Keratinocyte (primary cell): ENCODE measurements at regions not wholly inside any gene's neighbourhood (a gene's known extent, or its start where the extent isn't known, plus 50 kb on each side); places are given as distances from the start of the nearest gene placed in this dataset.
"Not testable (repeated sequence)": the region's sequence is repeated elsewhere in the genome, so short reads cannot be mapped to it uniquely, and the experiment has no call there.

Experiments used
- DNase-seq: peaks from one replicate; pipeline ENCODE4 v3.0.0-alpha.2; 2011; ENCODE audit warnings: low read depth, missing footprints, low spot score
- FAIRE-seq: peaks from 2 replicates; lab custom pipeline; 2011; peaks lifted over from hg19 to GRCh38; lab: Jason Lieb, UNC
- H2AFZ ChIP-seq: 2 replicates; pipeline ENCODE4 v1.6.0; 2012; ENCODE audit warnings: low read length, control low read depth, inconsistent platforms; ENCODE audit not compliant: control insufficient read depth
- H3K27ac ChIP-seq: 2 replicates; pipeline ENCODE4 v1.5.1; 2011; ENCODE audit warnings: low read length; ENCODE audit not compliant: control insufficient read depth, insufficient read depth
- H3K27me3 ChIP-seq: 3 replicates; pipeline ENCODE4 v1.6.0; 2011; ENCODE audit warnings: low read length; ENCODE audit not compliant: control insufficient read depth, insufficient read depth; ENCODE audit errors: extremely low read depth
- H3K36me3 ChIP-seq, 2 experiments: 2 replicates in 1 of 2; 3 replicates in 1 of 2; pipeline ENCODE4 v1.5.1; 2011; ENCODE audit warnings: low read length in 2 of 2, mild to moderate bottlenecking in 1 of 2; ENCODE audit not compliant: control insufficient read depth in 2 of 2, insufficient read depth in 2 of 2; ENCODE audit errors: extremely low read depth in 1 of 2
- H3K4me1 ChIP-seq: 3 replicates; pipeline ENCODE4 v1.5.1; 2011; ENCODE audit warnings: low read length; ENCODE audit not compliant: control insufficient read depth, insufficient read depth; ENCODE audit errors: extremely low read depth
- H3K4me2 ChIP-seq: 3 replicates; pipeline ENCODE4 v1.6.0; 2011; ENCODE audit warnings: low read depth, low read length; ENCODE audit not compliant: control insufficient read depth, insufficient read depth; ENCODE audit errors: extremely low read depth
- H3K4me3 ChIP-seq, 3 experiments: fragments of 200-600 bp in 1 of 3; sonication (generic) in 1 of 3; 2 replicates in 2 of 3; 3 replicates in 1 of 3; pipeline ENCODE4 v1.5.1; 2011 to 2016; ENCODE audit warnings: low read length in 3 of 3, mild to moderate bottlenecking in 3 of 3, control low read depth in 2 of 3, inconsistent platforms in 1 of 3, low read depth in 1 of 3, mixed read lengths in 1 of 3, mixed run types in 1 of 3, moderate library complexity in 1 of 3; ENCODE audit not compliant: control insufficient read depth in 2 of 3, insufficient read depth in 2 of 3; ENCODE audit errors: extremely low read depth in 1 of 3
- H3K79me2 ChIP-seq: 2 replicates; pipeline ENCODE4 v1.6.0; 2012; ENCODE audit warnings: low read length; ENCODE audit not compliant: control insufficient read depth, insufficient read depth
- H3K9ac ChIP-seq: 3 replicates; pipeline ENCODE4 v1.6.0; 2011; ENCODE audit warnings: low read length; ENCODE audit not compliant: control insufficient read depth, insufficient read depth; ENCODE audit errors: extremely low read depth
- H3K9me1 ChIP-seq: 3 replicates; pipeline ENCODE4 v1.6.0; 2011; ENCODE audit warnings: low read length; ENCODE audit not compliant: control insufficient read depth, insufficient read depth; ENCODE audit errors: extremely low read depth
- H3K9me3 ChIP-seq: 2 replicates; pipeline ENCODE4 v1.5.1; 2012; ENCODE audit warnings: low read depth, low read length; ENCODE audit not compliant: control insufficient read depth
- H4K20me1 ChIP-seq: 3 replicates; pipeline ENCODE4 v1.6.0; 2011; ENCODE audit warnings: low read length; ENCODE audit not compliant: control insufficient read depth, insufficient read depth; ENCODE audit errors: extremely low read depth
- EZH2 ChIP-seq: IDR thresholded peaks from one replicate; pipeline ENCODE4 v1.6.1; 2012; ENCODE audit warnings: inconsistent platforms, mild to moderate bottlenecking, low read length, moderate library complexity
- dilution Hi-C: fragments of 300-500 bp; cut with MboI; formaldehyde crosslinking; loops from one replicate; pipeline ENCODE4 v1.7.0; 2020; ENCODE audit warnings: low sequenced_read_pairs; ENCODE audit not compliant: extremely low pct_ligation_motif_present
- TF ChIP-seq, protein P1 (sequence below), 3 experiments: IDR thresholded peaks in 1 of 3; conservative IDR thresholded peaks in 1 of 3; optimal IDR thresholded peaks in 1 of 3; 2 replicates in 2 of 3; 3 replicates in 1 of 3; pipeline versions ENCODE3 to v1.5.1; 2011; ENCODE audit warnings: low read length in 3 of 3, mild to moderate bottlenecking in 3 of 3, moderate library complexity in 2 of 3, control low read depth in 1 of 3, inconsistent platforms in 1 of 3; ENCODE audit not compliant: insufficient read depth in 2 of 3; ENCODE audit errors: extremely low read depth in 1 of 3

DNA sequence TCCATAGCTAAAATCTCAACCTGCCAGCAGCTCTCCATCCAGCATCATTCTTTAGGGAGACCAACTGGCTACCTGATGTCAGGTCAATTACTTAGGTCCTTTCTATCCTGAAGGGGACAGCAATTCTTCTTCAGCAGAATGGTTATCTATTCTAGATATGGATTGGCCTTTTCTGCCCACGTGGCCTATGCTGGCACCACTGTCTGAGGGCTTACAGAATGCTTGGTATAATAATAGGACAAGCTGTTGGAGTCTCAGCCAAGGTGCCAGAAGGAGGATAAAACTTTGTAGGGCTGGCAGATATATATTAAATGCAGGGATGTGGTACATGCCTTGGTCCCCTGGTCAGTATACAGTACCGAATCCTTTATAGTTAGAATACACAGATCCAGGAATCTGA lies 89.8 kb upstream of the C1GALT1C1 start:
- no peaks in the 10 kb centered on the region for H3K36me3 ChIP-seq

DNA sequence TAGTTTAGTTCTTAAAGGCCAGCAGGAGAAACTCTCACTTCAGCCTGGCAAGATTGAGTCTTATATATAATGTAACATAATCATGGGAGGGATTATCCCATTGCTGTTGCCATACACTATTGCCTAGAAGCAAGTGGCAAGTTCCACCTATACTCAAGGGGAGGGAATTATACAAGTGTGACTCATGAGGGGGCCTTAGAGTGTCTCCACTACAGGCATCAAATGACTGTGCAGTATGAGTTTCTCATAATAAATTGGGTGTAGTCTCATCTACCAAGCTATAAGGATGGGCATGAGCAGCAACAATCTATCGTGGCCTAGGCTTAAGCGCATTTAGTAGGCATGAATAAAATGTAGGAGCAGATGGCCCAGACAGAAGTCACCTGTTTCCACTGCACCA lies 89.1 kb upstream of the C1GALT1C1 start:
- H3K79me2 ChIP-seq, result no peaks in the 10 kb centered on the region
- no peak for DNase-seq
- dilution Hi-C loops, result no loop called here

More for the DNA sequence above, 89.8 kb upstream of the C1GALT1C1 start:
- no peak for TF ChIP-seq EZH2
- TF ChIP-seq, protein P1, sequence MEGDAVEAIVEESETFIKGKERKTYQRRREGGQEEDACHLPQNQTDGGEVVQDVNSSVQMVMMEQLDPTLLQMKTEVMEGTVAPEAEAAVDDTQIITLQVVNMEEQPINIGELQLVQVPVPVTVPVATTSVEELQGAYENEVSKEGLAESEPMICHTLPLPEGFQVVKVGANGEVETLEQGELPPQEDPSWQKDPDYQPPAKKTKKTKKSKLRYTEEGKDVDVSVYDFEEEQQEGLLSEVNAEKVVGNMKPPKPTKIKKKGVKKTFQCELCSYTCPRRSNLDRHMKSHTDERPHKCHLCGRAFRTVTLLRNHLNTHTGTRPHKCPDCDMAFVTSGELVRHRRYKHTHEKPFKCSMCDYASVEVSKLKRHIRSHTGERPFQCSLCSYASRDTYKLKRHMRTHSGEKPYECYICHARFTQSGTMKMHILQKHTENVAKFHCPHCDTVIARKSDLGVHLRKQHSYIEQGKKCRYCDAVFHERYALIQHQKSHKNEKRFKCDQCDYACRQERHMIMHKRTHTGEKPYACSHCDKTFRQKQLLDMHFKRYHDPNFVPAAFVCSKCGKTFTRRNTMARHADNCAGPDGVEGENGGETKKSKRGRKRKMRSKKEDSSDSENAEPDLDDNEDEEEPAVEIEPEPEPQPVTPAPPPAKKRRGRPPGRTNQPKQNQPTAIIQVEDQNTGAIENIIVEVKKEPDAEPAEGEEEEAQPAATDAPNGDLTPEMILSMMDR (optimal IDR thresholded peaks at IDR 0.05 in 1 of 3, IDR thresholded peaks at IDR 0.05 in 1 of 3, conservative IDR thresholded peaks at IDR 0.05 in 1 of 3; ENCODE audit: extremely low read depth in 1 of 3, insufficient read depth in 2 of 3, low read length in 3 of 3), result no peak
- Histone ChIP-seq H3K9ac (no peak overlapping the region), H3K9me1 (no peaks in the 10 kb centered on the region), H4K20me1 (no peaks in the 10 kb centered on the region), H3K4me3 (no peak overlapping the region), H2AFZ (no peak overlapping the region), H3K4me1 (no peaks in the 10 kb centered on the region), H3K79me2 (no peaks in the 10 kb centered on the region), H3K4me2 (no peak overlapping the region), H3K27me3 (no peaks in the 10 kb centered on the region), H3K9me3 (no peaks in the 10 kb centered on the region), H3K27ac (no peak overlapping the region)
- dilution Hi-C loops, result no loop called here
- DNase-seq, result no peak
- FAIRE-seq, result no peak

DNA sequence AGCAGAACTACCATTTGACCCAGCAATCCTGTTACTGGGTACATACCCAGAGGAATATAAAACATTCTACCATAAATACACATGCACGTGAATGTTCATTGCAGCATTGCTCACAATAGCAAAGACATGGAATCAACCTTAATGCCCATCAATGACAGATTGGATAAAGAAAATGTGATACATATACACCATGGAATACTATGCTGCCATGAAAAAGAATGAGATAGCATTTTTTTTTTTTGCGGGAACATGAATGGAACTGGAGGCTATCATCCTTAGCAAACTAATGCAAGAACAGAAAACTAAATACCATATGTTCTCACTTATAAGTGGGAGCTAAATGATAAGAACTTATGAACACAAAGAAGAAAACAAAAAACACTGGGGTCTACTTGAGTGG lies 72.5 kb upstream of the C1GALT1C1 start:
- H3K79me2 ChIP-seq, H2AFZ ChIP-seq, DNase-seq, dilution Hi-C loops, H3K9me1 ChIP-seq, H3K27me3 ChIP-seq, H3K27ac ChIP-seq, H3K4me1 ChIP-seq, H3K9ac ChIP-seq, H3K36me3 ChIP-seq, H4K20me1 ChIP-seq, FAIRE-seq, H3K4me3 ChIP-seq, H3K4me2 ChIP-seq, H3K9me3 ChIP-seq: not testable (repeated sequence)

More for the DNA sequence above, 89.1 kb upstream of the C1GALT1C1 start:
- Histone ChIP-seq H3K27me3 (no peaks in the 10 kb centered on the region), H3K9me1 (no peaks in the 10 kb centered on the region), H2AFZ (no peak overlapping the region), H4K20me1 (no peaks in the 10 kb centered on the region), H3K9me3 (no peaks in the 10 kb centered on the region), H3K4me1 (no peaks in the 10 kb centered on the region), H3K9ac (no peak overlapping the region), H3K4me2 (no peak overlapping the region), H3K27ac (no peak overlapping the region), H3K36me3 (no peaks in the 10 kb centered on the region), H3K4me3 (no peak overlapping the region)
- TF ChIP-seq, protein P1 (optimal IDR thresholded peaks at IDR 0.05 in 1 of 3, IDR thresholded peaks at IDR 0.05 in 1 of 3, conservative IDR thresholded peaks at IDR 0.05 in 1 of 3; ENCODE audit: extremely low read depth in 1 of 3, insufficient read depth in 2 of 3, low read length in 3 of 3), result no peak
- TF ChIP-seq EZH2, result no peak
- FAIRE-seq, result no peak
